IMR-90 (cell line): ENCODE measurements at regions not wholly inside any gene's neighbourhood (a gene's known extent, or its start where the extent isn't known, plus 50 kb on each side); places are given as distances from the start of the nearest gene placed in this dataset.
"Not testable (repeated sequence)": the region's sequence is repeated elsewhere in the genome, so short reads cannot be mapped to it uniquely, and the experiment has no call there.

Experiments
- ATAC-seq: fragments of 200-7000 bp; cut with Tn5 transposase; 2 replicates; pipeline ENCODE4 v1.9.1; 2020; ENCODE audit warnings: low read depth, mild to moderate bottlenecking, moderate library complexity
- BruUV-seq: library from RNA; stranded (reverse); fragments of 400-500 nt; replicated peaks from 2 replicates; lab custom pipeline; 2021; lab: Mats Ljungman, UMichigan
- CTCF ChIA-PET: fragments of 300-600 bp; formaldehyde crosslinking; extraction: SDS; loops from one replicate; lab custom pipeline; 2021; ENCODE audit warnings: antibody characterized with exemption; lab: Yijun Ruan, JAX
- POLR2A ChIA-PET: fragments of 300-600 bp; sonication (Branson Sonifier 250); formaldehyde crosslinking; loops from one replicate; lab custom pipeline; 2022; ENCODE audit warnings: antibody characterized with exemption; ENCODE audit not compliant: unreplicated experiment; lab: Charles Lee
- DNase-seq: peaks from one replicate; pipeline ENCODE4 v3.0.0; 2013
- H2AFZ ChIP-seq: replicated peaks from 2 replicates; pipeline ENCODE3; 2013; ENCODE audit warnings: low read length, mild to moderate bottlenecking; ENCODE audit not compliant: poor library complexity
- H2AK5ac ChIP-seq: 2 replicates; pipeline ENCODE4 v1.6.1; 2013; ENCODE audit warnings: low read depth, low read length, inconsistent platforms
- H2AK9ac ChIP-seq: replicated peaks from 2 replicates; pipeline ENCODE3; 2013; ENCODE audit warnings: mild to moderate bottlenecking, low read depth, low read length, moderate library complexity; ENCODE audit not compliant: poor library complexity
- H2BK120ac ChIP-seq: 2 replicates; pipeline ENCODE4 v1.6.1; 2013; ENCODE audit warnings: low read depth, low read length, inconsistent platforms
- H2BK15ac ChIP-seq: 3 replicates; pipeline ENCODE4 v1.6.1; 2013; ENCODE audit warnings: low read depth, low read length, inconsistent platforms
- H2BK20ac ChIP-seq: 2 replicates; pipeline ENCODE4 v1.6.1; 2013; ENCODE audit warnings: low read depth, mild to moderate bottlenecking, inconsistent platforms, low read length, moderate library complexity
- H2BK5ac ChIP-seq: 2 replicates; pipeline ENCODE4 v1.6.1; 2013; ENCODE audit warnings: mild to moderate bottlenecking, low read depth, low read length, inconsistent platforms; ENCODE audit not compliant: poor library complexity, severe bottlenecking
- H3K14ac ChIP-seq: replicated peaks from 2 replicates; pipeline ENCODE4 v1.6.1; 2013; ENCODE audit warnings: low read depth, low read length, inconsistent platforms
- H3K18ac ChIP-seq: 2 replicates; pipeline ENCODE4 v1.6.1; 2013; ENCODE audit warnings: low read depth, low read length, control low read depth
- H3K23ac ChIP-seq: 2 replicates; pipeline ENCODE4 v1.6.1; 2013; ENCODE audit warnings: low read depth, low read length, inconsistent platforms
- H3K27ac ChIP-seq: 2 replicates; pipeline ENCODE4 v1.5.1; 2013; ENCODE audit warnings: mild to moderate bottlenecking, control low read depth, low read length; ENCODE audit not compliant: insufficient read depth
- H3K27me3 ChIP-seq: 2 replicates; pipeline ENCODE4 v1.6.1; 2013; ENCODE audit warnings: low read length; ENCODE audit not compliant: control insufficient read depth, insufficient read depth
- H3K36me3 ChIP-seq: 2 replicates; pipeline ENCODE4 v1.6.1; 2013; ENCODE audit warnings: low read length, mixed read lengths; ENCODE audit not compliant: control insufficient read depth, insufficient read depth
- H3K4ac ChIP-seq: 2 replicates; pipeline ENCODE4 v1.6.1; 2013; ENCODE audit warnings: low read depth, low read length, inconsistent platforms
- H3K4me1 ChIP-seq: 2 replicates; pipeline ENCODE4 v1.6.1; 2013; ENCODE audit warnings: low read length, mixed read lengths; ENCODE audit not compliant: control insufficient read depth, insufficient read depth
- H3K4me2 ChIP-seq: 2 replicates; pipeline ENCODE4 v1.6.1; 2013; ENCODE audit warnings: low read depth, mild to moderate bottlenecking, control low read depth, low read length, moderate library complexity
- H3K4me3 ChIP-seq: 2 replicates; pipeline ENCODE4 v1.5.1; 2013; ENCODE audit warnings: low read depth, mild to moderate bottlenecking, control low read depth, low read length, moderate library complexity; ENCODE audit not compliant: insufficient read depth
- H3K56ac ChIP-seq: 2 replicates; pipeline ENCODE4 v1.6.1; 2013; ENCODE audit warnings: low read length, inconsistent platforms; ENCODE audit not compliant: insufficient read depth; ENCODE audit errors: extremely low read depth
- H3K79me1 ChIP-seq, 2 experiments: 2 replicates each; pipeline ENCODE4 v1.6.1; 2013; ENCODE audit warnings: low read length in 2 of 2, inconsistent platforms in 1 of 2, low read depth in 1 of 2
- H3K9ac ChIP-seq: 2 replicates; pipeline ENCODE4 v1.6.1; 2013; ENCODE audit warnings: low read depth, low read length, control low read depth
- H3K9me1 ChIP-seq: 2 replicates; pipeline ENCODE4 v1.6.1; 2013; ENCODE audit warnings: low read length, inconsistent platforms; ENCODE audit not compliant: insufficient read depth
- H3K9me3 ChIP-seq: 2 replicates; pipeline ENCODE4 v1.6.1; 2013; ENCODE audit warnings: low read length; ENCODE audit not compliant: control insufficient read depth, insufficient read depth
- H4K20me1 ChIP-seq: 2 replicates; pipeline ENCODE4 v1.6.1; 2013; ENCODE audit warnings: low read length, inconsistent platforms; ENCODE audit not compliant: insufficient read depth
- H4K5ac ChIP-seq: 2 replicates; pipeline ENCODE4 v1.6.1; 2013; ENCODE audit warnings: mild to moderate bottlenecking, low read depth, low read length, control low read depth
- H4K8ac ChIP-seq, 2 experiments: 2 replicates each; pipeline ENCODE4 v1.6.1; 2013; ENCODE audit warnings: low read depth in 2 of 2, low read length in 2 of 2, control low read depth in 1 of 2, inconsistent platforms in 1 of 2
- H4K91ac ChIP-seq: 2 replicates; pipeline ENCODE4 v1.6.1; 2013; ENCODE audit warnings: low read depth, low read length, inconsistent platforms; ENCODE audit not compliant: insufficient read depth
- WGBS, 2 experiments: methylation state at CpG; one replicate each; pipeline versions ENCODE4 v1.1.5 to v1.1.7; 2013; ENCODE audit warnings: missing lambda C conversion rate in 2 of 2; ENCODE audit not compliant: insufficient read length in 1 of 2; ENCODE audit errors: extremely low coverage in 2 of 2; 5-methylcytosine and 5-hydroxymethylcytosine counted together
- dilution Hi-C: fragments of 300-500 bp; cut with HindIII; formaldehyde crosslinking; loops from one replicate; pipeline ENCODE4 v1.14.3; 2018; ENCODE audit warnings: low sequenced_read_pairs; ENCODE audit not compliant: unreplicated experiment
- in situ Hi-C: fragments of 300-500 bp; cut with MboI; formaldehyde crosslinking; loops from 3 replicates; pipeline ENCODE4 v1.14.3; 2019; ENCODE audit warnings: low sequenced_read_pairs, inconsistent platforms, mixed read lengths
- intact Hi-C: fragments of 100-400 bp; cut with micrococcal nuclease; formaldehyde crosslinking; loops from 2 replicates; pipeline ENCODE4 v1.10.0; 2022

GRCh38 chr14:19237656-19238055 lies 196.5 kb downstream of the POTEG start:
- H3K36me3 ChIP-seq, CTCF ChIA-PET, H4K20me1 ChIP-seq, intact Hi-C loops, H3K23ac ChIP-seq, H4K5ac ChIP-seq, H2BK120ac ChIP-seq, in situ Hi-C loops, H3K14ac ChIP-seq, H2AFZ ChIP-seq, H3K4me2 ChIP-seq, H4K8ac ChIP-seq, H2AK9ac ChIP-seq, H3K9me3 ChIP-seq, H2BK15ac ChIP-seq, H3K4ac ChIP-seq, H3K4me3 ChIP-seq, H3K56ac ChIP-seq, DNase-seq, ATAC-seq, H2BK20ac ChIP-seq, BruUV-seq, H3K18ac ChIP-seq, POLR2A ChIA-PET, H2AK5ac ChIP-seq, H3K79me1 ChIP-seq, H3K9ac ChIP-seq, H3K27me3 ChIP-seq, H3K4me1 ChIP-seq, dilution Hi-C loops, H3K9me1 ChIP-seq, H3K27ac ChIP-seq, H2BK5ac ChIP-seq, H4K91ac ChIP-seq: not testable (repeated sequence)
- no CpG with 5 or more reads among the region's 2 CpGs for WGBS, 2 experiments

- H4K8ac ChIP-seq, H4K20me1 ChIP-seq, H3K4me1 ChIP-seq, CTCF ChIA-PET, BruUV-seq, H2AFZ ChIP-seq, ATAC-seq, H2BK120ac ChIP-seq, H3K4ac ChIP-seq, H3K18ac ChIP-seq, H3K36me3 ChIP-seq, H2BK20ac ChIP-seq, H2BK5ac ChIP-seq, H3K56ac ChIP-seq, H3K27ac ChIP-seq, POLR2A ChIA-PET, dilution Hi-C loops, H3K9me1 ChIP-seq, intact Hi-C loops, H4K5ac ChIP-seq, in situ Hi-C loops, H3K4me2 ChIP-seq, H4K91ac ChIP-seq, DNase-seq, H3K23ac ChIP-seq, H2AK5ac ChIP-seq, H3K9me3 ChIP-seq, H3K14ac ChIP-seq, H2BK15ac ChIP-seq, H2AK9ac ChIP-seq, H3K9ac ChIP-seq, H3K27me3 ChIP-seq, H3K4me3 ChIP-seq, H3K79me1 ChIP-seq: not testable (repeated sequence)
- no CpG with 5 or more reads among the region's 3 CpGs for WGBS, 2 experiments
These were observed 195.6 kb downstream of the POTEG start for GRCh38 chr14:19238584-19238983.
